GM23338 (cell line): ENCODE measurements at regions not wholly inside any gene's neighbourhood (a gene's known extent, or its start where the extent isn't known, plus 50 kb on each side); places are given as distances from the start of the nearest gene placed in this dataset.
A peak's percentile ranks its signal among the peaks of the same experiment; 100 is the strongest.
"Not testable (repeated sequence)": the region's sequence is repeated elsewhere in the genome, so short reads cannot be mapped to it uniquely, and the experiment has no call there.

ENCODE experiments used
- ATAC-seq: fragments of 200-7000 bp; cut with Tn5 transposase; 3 replicates; pipeline ENCODE4 v1.9.1; 2020
- DNase-seq: peaks from one replicate; pipeline ENCODE4 v3.0.0-alpha.2; 2015; ENCODE audit warnings: low spot score
- H2AFZ ChIP-seq: fragments of 200-600 bp; sonication (generic); 2 replicates; pipeline ENCODE4 v1.8.0; 2016; ENCODE audit warnings: antibody characterized with exemption, mild to moderate bottlenecking, moderate library complexity
- H3F3A ChIP-seq: fragments of 200-600 bp; sonication (generic); replicated peaks from 2 replicates; pipeline ENCODE4 v1.8.0; 2017; ENCODE audit warnings: antibody characterized with exemption, mixed run types, low read depth
- H3K27ac ChIP-seq: fragments of 200-600 bp; sonication (generic); 2 replicates; pipeline ENCODE4 v1.6.1; 2016; ENCODE audit warnings: low read depth
- H3K27me3 ChIP-seq: fragments of 200-600 bp; sonication (generic); 2 replicates; pipeline ENCODE4 v1.8.0; 2016; ENCODE audit warnings: mild to moderate bottlenecking, mixed run types, moderate library complexity; ENCODE audit not compliant: insufficient read depth
- H3K36me3 ChIP-seq: fragments of 200-600 bp; sonication (generic); 2 replicates; pipeline ENCODE4 v1.8.0; 2016; ENCODE audit warnings: mild to moderate bottlenecking; ENCODE audit not compliant: insufficient read depth
- H3K4me1 ChIP-seq: fragments of 200-600 bp; sonication (generic); 2 replicates; pipeline ENCODE4 v1.8.0; 2016; ENCODE audit warnings: mild to moderate bottlenecking, moderate library complexity; ENCODE audit not compliant: insufficient read depth
- H3K4me2 ChIP-seq: fragments of 200-600 bp; sonication (generic); 2 replicates; pipeline ENCODE4 v1.7.1; 2017; ENCODE audit warnings: mixed run types
- H3K4me3 ChIP-seq: fragments of 200-600 bp; sonication (generic); 2 replicates; pipeline ENCODE4 v1.6.1; 2016; ENCODE audit warnings: mixed run types
- H3K79me2 ChIP-seq: fragments of 200-600 bp; sonication (generic); replicated peaks from 2 replicates; pipeline ENCODE4 v1.8.0; 2017; ENCODE audit warnings: mild to moderate bottlenecking; ENCODE audit not compliant: insufficient read depth
- H3K9me2 ChIP-seq: fragments of 200-600 bp; sonication (generic); 2 replicates; pipeline ENCODE4 v1.8.0; 2017; ENCODE audit not compliant: insufficient read depth
- H4K20me1 ChIP-seq: fragments of 200-600 bp; sonication (generic); replicated peaks from 2 replicates; pipeline ENCODE4 v1.8.0; 2017; ENCODE audit warnings: mild to moderate bottlenecking; ENCODE audit not compliant: insufficient read depth
- H3K27ac Mint-ChIP-seq: 2 replicates; pipeline ENCODE4 v1.8.0; 2020; ENCODE audit warnings: inconsistent platforms, mild to moderate bottlenecking, moderate library complexity, mixed read lengths
- H3K27me3 Mint-ChIP-seq: 3 replicates; pipeline ENCODE4 v1.8.0; 2022; ENCODE audit warnings: low read depth, mild to moderate bottlenecking, moderate library complexity, mixed read lengths, inconsistent platforms; ENCODE audit not compliant: insufficient read depth, poor library complexity
- H3K36me3 Mint-ChIP-seq: 3 replicates; pipeline ENCODE4 v1.8.0; 2021; ENCODE audit warnings: low read depth, mild to moderate bottlenecking, inconsistent platforms, moderate library complexity, mixed read lengths
- H3K4me1 Mint-ChIP-seq: 3 replicates; pipeline ENCODE4 v1.8.0; 2020; ENCODE audit warnings: mild to moderate bottlenecking, inconsistent platforms, mixed read lengths
- H3K4me3 Mint-ChIP-seq: 3 replicates; pipeline ENCODE4 v1.8.0; 2021; ENCODE audit warnings: moderate library complexity, mild to moderate bottlenecking, inconsistent platforms, mixed read lengths
- H3K9me3 Mint-ChIP-seq: 3 replicates; pipeline ENCODE4 v1.8.0; 2020; ENCODE audit warnings: moderate library complexity, mild to moderate bottlenecking, inconsistent platforms, mixed read lengths
- CREB1 ChIP-seq: fragments of 250-450 bp; sonication (Bioruptor Pico); IDR thresholded peaks from 2 replicates; pipeline ENCODE4 v1.5.0; 2020; ENCODE audit warnings: low read depth, mild to moderate bottlenecking, moderate library complexity
- EZH2 ChIP-seq: fragments of 200-600 bp; sonication (generic); IDR thresholded peaks from one replicate; pipeline ENCODE4 v1.8.0; 2017; ENCODE audit warnings: antibody characterized with exemption, mild to moderate bottlenecking, low read depth; ENCODE audit not compliant: unreplicated experiment
- JUNB ChIP-seq: IDR thresholded peaks from one replicate; pipeline ENCODE4 v1.6.1; 2016; ENCODE audit warnings: antibody characterized with exemption; ENCODE audit not compliant: unreplicated experiment
- STAT1 ChIP-seq: IDR thresholded peaks from one replicate; pipeline ENCODE4 v1.6.1; 2016; ENCODE audit warnings: antibody characterized with exemption; ENCODE audit not compliant: unreplicated experiment
- ZNF114 ChIP-seq: fragments of 250-450 bp; sonication (Bioruptor Pico); IDR thresholded peaks from 2 replicates; pipeline ENCODE4 v1.5.0; 2020; ENCODE audit warnings: mild to moderate bottlenecking, moderate library complexity
- ZNF331 ChIP-seq: fragments of 250-450 bp; sonication (Bioruptor Pico); IDR thresholded peaks from 2 replicates; pipeline ENCODE4 v1.5.0; 2020; ENCODE audit warnings: low read depth, mild to moderate bottlenecking, moderate library complexity
- TF ChIP-seq, protein P1 (sequence below): fragments of 250-450 bp; sonication (Bioruptor Pico); IDR thresholded peaks from 2 replicates; pipeline ENCODE4 v1.5.0; 2020; ENCODE audit warnings: mild to moderate bottlenecking, moderate library complexity

DNA sequence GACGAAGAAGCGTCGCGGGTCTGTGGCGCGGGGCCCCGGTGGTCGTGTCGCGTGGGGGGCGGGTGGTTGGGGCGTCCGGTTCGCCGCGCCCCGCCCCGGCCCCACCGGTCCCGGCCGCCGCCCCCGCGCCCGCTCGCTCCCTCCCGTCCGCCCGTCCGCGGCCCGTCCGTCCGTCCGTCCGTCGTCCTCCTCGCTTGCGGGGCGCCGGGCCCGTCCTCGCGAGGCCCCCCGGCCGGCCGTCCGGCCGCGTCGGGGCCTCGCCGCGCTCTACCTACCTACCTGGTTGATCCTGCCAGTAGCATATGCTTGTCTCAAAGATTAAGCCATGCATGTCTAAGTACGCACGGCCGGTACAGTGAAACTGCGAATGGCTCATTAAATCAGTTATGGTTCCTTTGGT, 1533.5 kb upstream of the TPTE start:
- not testable (repeated sequence) for H3K4me3 Mint-ChIP-seq

DNA sequence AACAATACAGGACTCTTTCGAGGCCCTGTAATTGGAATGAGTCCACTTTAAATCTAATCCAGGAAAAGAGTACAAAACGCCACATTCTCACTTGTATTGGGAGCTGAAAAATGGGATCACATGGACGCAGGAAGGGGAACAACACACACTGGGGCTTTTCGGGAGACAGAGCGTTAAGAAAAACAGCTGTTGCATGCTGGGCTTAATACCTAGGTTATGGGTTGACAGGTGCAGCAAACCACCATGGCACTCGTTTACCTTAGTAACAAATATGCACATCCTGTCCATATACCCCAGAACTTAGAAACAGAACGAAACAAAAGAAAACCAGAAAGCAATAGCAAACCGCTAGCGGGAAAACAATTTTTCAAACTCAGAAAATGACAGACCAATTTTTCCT, 1532.7 kb upstream of the TPTE start:
- Mint-ChIP-seq H3K27ac (no peak overlapping the region), H3K4me1 (no peaks in the 10 kb centered on the region), H3K36me3 (peaks cover 53% of the 10 kb centered on the region), H3K9me3 (peaks cover 53% of the 10 kb centered on the region), H3K4me3 (no peak overlapping the region), H3K27me3 (peaks cover 40% of the 10 kb centered on the region)
- no peaks in the 10 kb centered on the region for H4K20me1 ChIP-seq
- H3K4me3 ChIP-seq = no peak overlapping the region
- DNase-seq = peak; percentile 81
- H3K4me1 ChIP-seq = no peaks in the 10 kb centered on the region
- H3K4me2 ChIP-seq = no peak overlapping the region
- ATAC-seq = peak; percentile 6; the same call in 2 of the 3 replicates
- H2AFZ ChIP-seq = no peak overlapping the region
- H3K79me2 ChIP-seq = no peaks in the 10 kb centered on the region
- no peak overlapping the region for H3K27ac ChIP-seq
- H3K27me3 ChIP-seq = no peaks in the 10 kb centered on the region
- no peaks in the 10 kb centered on the region for H3K9me2 ChIP-seq
- H3F3A ChIP-seq = no peaks in the 10 kb centered on the region
- TF ChIP-seq EZH2 (no peak), ZNF331 (CRISPR knock-in tag) (no peak), ZNF114 (CRISPR knock-in tag) (no peak), CREB1 (CRISPR knock-in tag) (no peak), STAT1 (no peak), JUNB (no peak)
- TF ChIP-seq, protein P1, sequence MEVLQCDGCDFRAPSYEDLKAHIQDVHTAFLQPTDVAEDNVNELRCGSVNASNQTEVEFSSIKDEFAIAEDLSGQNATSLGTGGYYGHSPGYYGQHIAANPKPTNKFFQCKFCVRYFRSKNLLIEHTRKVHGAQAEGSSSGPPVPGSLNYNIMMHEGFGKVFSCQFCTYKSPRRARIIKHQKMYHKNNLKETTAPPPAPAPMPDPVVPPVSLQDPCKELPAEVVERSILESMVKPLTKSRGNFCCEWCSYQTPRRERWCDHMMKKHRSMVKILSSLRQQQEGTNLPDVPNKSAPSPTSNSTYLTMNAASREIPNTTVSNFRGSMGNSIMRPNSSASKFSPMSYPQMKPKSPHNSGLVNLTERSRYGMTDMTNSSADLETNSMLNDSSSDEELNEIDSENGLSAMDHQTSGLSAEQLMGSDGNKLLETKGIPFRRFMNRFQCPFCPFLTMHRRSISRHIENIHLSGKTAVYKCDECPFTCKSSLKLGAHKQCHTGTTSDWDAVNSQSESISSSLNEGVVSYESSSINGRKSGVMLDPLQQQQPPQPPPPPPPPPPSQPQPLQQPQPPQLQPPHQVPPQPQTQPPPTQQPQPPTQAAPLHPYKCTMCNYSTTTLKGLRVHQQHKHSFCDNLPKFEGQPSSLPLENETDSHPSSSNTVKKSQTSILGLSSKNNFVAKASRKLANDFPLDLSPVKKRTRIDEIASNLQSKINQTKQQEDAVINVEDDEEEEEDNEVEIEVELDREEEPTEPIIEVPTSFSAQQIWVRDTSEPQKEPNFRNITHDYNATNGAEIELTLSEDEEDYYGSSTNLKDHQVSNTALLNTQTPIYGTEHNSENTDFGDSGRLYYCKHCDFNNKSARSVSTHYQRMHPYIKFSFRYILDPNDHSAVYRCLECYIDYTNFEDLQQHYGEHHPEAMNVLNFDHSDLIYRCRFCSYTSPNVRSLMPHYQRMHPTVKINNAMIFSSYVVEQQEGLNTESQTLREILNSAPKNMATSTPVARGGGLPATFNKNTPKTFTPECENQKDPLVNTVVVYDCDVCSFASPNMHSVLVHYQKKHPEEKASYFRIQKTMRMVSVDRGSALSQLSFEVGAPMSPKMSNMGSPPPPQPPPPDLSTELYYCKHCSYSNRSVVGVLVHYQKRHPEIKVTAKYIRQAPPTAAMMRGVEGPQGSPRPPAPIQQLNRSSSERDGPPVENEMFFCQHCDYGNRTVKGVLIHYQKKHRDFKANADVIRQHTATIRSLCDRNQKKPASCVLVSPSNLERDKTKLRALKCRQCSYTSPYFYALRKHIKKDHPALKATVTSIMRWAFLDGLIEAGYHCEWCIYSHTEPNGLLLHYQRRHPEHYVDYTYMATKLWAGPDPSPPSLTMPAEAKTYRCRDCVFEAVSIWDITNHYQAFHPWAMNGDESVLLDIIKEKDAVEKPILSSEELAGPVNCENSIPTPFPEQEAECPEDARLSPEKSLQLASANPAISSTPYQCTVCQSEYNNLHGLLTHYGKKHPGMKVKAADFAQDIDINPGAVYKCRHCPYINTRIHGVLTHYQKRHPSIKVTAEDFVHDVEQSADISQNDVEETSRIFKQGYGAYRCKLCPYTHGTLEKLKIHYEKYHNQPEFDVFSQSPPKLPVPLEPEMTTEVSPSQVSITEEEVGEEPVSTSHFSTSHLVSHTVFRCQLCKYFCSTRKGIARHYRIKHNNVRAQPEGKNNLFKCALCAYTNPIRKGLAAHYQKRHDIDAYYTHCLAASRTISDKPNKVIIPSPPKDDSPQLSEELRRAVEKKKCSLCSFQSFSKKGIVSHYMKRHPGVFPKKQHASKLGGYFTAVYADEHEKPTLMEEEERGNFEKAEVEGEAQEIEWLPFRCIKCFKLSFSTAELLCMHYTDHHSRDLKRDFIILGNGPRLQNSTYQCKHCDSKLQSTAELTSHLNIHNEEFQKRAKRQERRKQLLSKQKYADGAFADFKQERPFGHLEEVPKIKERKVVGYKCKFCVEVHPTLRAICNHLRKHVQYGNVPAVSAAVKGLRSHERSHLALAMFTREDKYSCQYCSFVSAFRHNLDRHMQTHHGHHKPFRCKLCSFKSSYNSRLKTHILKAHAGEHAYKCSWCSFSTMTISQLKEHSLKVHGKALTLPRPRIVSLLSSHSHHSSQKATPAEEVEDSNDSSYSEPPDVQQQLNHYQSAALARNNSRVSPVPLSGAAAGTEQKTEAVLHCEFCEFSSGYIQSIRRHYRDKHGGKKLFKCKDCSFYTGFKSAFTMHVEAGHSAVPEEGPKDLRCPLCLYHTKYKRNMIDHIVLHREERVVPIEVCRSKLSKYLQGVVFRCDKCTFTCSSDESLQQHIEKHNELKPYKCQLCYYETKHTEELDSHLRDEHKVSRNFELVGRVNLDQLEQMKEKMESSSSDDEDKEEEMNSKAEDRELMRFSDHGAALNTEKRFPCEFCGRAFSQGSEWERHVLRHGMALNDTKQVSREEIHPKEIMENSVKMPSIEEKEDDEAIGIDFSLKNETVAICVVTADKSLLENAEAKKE = no peak
- H3K36me3 ChIP-seq = no peaks in the 10 kb centered on the region

More for the DNA sequence above, 1533.5 kb upstream of the TPTE start:
- H3K4me1 Mint-ChIP-seq, H3K79me2 ChIP-seq, H3K9me2 ChIP-seq, H3K27ac Mint-ChIP-seq, ATAC-seq, H3K27ac ChIP-seq, H3K4me1 ChIP-seq, H3F3A ChIP-seq, DNase-seq, H3K4me3 ChIP-seq, H2AFZ ChIP-seq, H3K27me3 ChIP-seq, H3K36me3 ChIP-seq, H4K20me1 ChIP-seq, H3K4me2 ChIP-seq: not testable (repeated sequence)
- Mint-ChIP-seq H3K9me3 (peaks cover 45% of the 10 kb centered on the region), H3K36me3 (peaks cover 45% of the 10 kb centered on the region), H3K27me3 (peaks cover 33% of the 10 kb centered on the region)
